HG03045 (cell line): ENCODE measurements at regions not wholly inside any gene's neighbourhood (a gene's known extent, or its start where the extent isn't known, plus 50 kb on each side); places are given as distances from the start of the nearest gene placed in this dataset.
A peak's percentile ranks its signal among the peaks of the same experiment; 100 is the strongest.
"Not testable (repeated sequence)": the region's sequence is repeated elsewhere in the genome, so short reads cannot be mapped to it uniquely, and the experiment has no call there.

ENCODE experiments used
- ATAC-seq: cut with Tn5 transposase; IDR thresholded peaks from one replicate; pipeline ENCODE4 v1.9.1; 2021; ENCODE audit warnings: mild to moderate bottlenecking, moderate library complexity; ENCODE audit not compliant: unreplicated experiment

DNA sequence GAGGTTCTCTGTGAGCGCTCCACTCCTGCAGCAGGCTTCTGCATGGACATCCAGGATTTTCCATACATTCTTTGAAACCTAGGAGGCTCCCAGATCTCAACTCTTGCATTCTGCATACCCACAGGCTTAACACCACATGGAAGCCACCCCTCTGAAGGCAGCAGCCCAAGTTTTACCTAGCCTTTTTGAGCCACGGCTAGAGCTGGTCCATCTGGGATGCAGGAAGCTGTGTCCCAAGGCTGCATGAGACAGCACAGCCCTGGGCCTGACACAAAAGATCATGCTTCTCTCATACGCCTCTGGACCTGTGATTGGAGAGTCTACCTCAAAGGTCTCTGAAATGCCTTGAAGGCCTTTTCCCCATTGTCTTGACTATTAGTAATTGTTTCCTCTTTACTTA, 53.6 kb upstream of the RPRM start:
- ATAC-seq: no peak

- not testable (repeated sequence) for ATAC-seq
These were observed 55.2 kb upstream of the RPRM start for GRCh38 chr2:153533803-153534202.

- not testable (repeated sequence) for ATAC-seq
These were observed 56.0 kb upstream of the RPRM start for GRCh38 chr2:153534590-153534989.

DNA sequence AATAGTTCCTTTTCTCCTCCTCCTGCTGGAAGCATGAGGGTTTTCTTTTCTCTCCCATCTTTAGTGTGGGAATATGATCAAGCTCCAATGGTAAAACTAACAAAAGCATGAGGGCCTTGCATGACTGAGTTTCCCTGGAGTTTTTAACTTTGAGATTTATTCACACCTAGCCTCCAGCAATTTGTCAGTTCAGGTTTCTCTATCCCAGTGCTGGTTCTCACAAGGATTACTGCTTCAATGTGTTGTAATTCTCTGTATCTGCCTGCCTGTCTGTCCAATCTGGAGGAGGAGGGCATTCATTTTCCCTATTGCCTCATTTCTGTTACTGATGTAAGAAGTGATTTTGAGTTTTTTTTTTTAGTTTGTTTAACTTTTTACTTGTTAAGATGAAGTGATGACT, 57.6 kb upstream of the RPRM start:
- no peak for ATAC-seq

DNA sequence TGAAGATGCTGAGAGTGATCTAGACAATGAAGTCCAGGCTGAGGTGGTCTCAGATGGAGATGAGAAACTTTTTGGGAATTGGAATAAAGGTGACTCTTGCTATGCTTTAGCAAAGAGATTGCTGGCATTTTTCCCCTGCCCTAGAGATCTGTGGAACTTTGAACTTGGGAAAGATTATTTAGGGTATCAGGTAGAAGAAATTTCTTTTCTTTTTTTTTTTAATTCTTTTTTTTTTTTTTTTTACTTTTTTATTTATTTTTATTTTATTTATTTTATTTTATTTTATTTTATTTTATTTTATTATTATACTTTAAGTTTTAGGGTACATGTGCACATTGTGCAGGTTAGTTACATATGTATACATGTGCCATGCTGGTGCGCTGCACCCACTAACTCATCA, 59.5 kb upstream of the RPRM start:
- ATAC-seq: not testable (repeated sequence)

DNA sequence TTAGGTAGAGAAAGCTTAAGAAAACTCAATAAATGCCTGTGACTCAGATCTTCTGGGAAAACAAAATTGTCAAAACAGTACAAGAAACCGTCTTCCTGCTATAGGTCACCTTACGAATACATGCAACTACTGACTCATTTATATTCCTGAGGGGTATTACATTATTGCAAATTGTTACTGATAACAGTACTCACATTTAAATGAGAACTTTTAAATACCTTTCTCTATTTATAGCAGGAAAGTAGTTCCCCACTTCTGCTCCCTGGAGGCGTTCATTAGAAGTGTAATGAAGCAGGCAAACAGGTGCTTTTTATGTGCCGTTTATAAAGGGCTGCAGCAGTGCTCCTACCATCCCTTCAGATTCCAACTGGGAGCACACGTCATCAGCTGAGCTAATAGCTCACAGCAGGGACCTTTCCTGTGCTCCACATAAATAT, 65.1 kb upstream of the RPRM start:
- ATAC-seq: peak; percentile 80

DNA sequence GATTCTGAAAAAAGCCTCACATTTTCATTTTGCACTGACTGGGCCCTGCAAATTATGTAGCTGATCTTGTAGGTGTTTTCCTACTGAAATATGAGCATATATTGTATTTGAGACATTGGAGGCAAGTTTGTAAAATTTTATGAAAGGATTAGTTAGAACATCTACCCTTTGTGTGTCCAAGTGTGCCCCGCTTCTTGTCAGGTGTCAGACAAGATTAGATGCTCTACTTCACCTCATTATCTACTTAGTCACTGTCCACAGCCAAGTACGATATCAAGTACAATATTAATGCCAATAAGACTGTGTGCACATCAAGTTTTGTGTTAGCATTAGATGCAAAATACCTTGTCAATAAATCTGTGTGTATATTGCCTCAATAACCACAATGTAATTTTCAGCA, 67.8 kb upstream of the RPRM start:
- ATAC-seq: no peak

DNA sequence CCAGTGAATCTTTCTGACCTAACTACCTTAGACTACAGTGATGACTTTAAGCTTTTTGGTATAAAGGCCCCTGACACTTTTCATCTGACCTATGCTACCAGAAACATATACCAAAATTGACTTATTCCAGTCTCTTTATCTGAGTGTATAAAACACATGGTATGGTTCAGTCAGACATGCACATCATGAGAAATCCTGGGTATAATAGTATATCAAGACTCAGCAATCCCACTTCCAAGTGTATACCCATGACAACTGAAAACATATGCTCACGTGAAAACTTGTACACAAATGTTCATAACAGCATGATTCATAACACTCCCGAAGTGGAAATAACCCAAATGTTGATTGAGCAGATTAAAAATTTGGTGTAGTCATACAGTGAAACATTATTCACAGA, 70.0 kb upstream of the RPRM start:
- no peak for ATAC-seq

DNA sequence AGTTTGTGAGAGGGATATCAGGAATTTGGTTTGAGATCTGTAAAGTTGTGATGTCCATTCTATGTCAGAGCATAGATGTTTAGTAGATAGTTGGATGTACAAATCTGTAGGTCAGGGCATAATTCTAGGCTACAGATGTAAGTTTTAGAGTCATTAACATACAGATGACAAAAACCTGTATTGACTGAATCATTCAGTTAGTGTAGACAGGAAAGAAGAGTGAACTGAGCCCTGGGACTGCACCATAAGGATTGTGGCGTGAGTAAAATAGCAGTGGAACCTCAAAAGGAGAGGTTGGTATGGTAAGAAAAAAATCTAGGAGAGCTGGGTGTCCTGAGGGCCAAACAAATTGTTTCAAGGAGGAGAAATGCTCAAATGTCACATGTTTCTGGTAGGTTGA, 73.1 kb upstream of the RPRM start:
- no peak for ATAC-seq

DNA sequence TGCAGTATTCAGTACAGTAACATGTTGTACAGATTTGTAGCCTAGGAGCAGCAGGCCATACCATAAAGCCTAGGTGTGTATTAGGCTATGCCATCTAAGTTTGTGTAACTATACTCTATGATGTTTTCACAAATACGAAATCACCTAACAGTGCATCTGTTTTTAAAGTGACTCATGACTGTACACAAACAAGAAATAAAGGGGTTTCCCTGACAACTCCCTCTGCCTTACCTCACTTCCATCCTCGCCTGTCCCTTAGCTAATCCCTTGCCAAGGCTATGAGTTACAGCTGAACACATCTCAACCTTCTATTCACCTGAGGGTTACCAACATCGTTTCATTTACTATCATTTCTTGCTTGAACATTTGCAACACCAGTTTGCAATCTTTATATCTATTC, 78.6 kb upstream of the RPRM start:
- ATAC-seq: no peak

GRCh38 chr2:153557714-153558113, 79.2 kb upstream of the RPRM start:
- ATAC-seq: no peak

- no peak for ATAC-seq
These were observed 79.7 kb upstream of the RPRM start for GRCh38 chr2:153558247-153558646.

GRCh38 chr2:153567367-153567766, 88.8 kb upstream of the RPRM start:
- no peak for ATAC-seq

DNA sequence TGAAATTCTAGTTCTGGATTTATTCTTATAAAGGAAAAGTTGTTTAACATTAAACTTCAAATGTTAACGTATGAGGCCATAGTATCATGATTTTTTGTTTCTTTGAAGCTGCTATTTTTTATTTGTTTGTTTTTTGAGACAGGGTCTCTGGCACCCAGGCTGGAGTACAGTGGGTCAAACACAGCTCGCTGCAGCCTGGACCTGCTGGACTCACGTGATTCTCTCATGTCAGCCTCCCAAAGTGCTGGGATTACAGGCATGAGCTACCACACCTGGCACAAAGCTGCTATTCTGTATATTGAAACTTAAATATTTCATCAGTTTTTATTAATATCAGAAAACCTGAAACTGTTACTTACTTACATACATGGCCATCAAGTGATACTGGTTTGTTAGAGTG, 89.5 kb upstream of the RPRM start:
- ATAC-seq: no peak

- no peak for ATAC-seq
These were observed 96.8 kb upstream of the RPRM start for GRCh38 chr2:153575171-153575853.

DNA sequence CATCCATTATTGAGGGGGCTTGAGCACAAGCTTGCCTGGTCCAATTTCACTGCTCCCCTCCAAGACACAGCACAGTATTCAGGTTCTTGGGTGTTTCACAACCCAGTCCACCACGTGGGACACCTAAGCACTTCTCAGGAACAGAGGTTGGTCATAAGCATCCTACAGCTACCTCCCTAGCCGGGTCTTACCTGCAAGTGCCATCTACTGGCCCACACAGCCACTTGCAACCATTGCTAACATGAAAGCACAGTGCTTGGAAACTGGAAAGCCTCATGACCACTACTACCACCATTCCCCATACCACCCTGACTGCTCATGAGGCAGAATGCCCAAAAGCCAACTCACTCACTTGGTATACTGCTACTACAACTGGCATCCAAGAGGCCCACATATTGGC, 105.7 kb upstream of the RPRM start:
- ATAC-seq: no peak

DNA sequence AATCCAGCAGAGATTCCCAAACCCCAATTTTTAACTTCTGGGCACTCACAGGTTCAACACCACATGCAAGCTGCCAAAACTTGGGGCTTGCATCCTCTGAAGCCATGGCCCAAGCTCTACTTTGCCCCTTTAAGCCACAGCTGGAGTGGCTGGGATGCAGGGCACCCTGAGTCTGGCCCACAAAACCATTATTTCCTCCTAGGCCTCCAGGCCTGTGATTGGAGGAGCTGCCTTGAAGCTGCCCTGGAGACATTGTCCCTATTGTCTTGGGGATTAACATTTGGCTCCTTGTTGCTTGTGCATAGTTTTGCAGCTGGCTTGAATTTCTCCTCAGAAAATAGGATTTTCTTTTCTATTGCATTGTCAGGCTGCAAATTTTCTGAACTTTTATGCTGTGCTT, 109.8 kb upstream of the RPRM start:
- ATAC-seq: no peak

GRCh38 chr2:153589586-153589985, 111.0 kb upstream of the RPRM start:
- ATAC-seq: no peak

DNA sequence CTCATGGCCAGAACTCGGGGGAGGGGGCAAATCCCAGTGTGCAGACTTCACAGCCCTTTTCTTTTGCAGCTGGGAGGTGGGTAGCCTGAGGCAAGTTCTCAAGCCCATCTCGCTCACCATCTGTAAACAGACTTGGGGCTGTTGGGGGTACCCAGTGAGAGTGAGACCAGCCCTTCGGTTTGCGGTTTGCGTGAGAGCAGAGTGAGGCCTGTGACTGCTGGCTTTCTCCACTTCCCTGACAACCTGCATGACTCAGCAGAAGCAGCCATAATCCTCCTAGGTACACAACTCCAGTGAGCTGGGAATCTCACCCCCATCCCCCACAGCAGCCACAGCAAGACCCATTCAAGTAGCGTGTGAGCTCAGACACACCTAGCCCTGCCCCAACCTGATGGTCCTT, 114.5 kb upstream of the RPRM start:
- not testable (repeated sequence) for ATAC-seq

DNA sequence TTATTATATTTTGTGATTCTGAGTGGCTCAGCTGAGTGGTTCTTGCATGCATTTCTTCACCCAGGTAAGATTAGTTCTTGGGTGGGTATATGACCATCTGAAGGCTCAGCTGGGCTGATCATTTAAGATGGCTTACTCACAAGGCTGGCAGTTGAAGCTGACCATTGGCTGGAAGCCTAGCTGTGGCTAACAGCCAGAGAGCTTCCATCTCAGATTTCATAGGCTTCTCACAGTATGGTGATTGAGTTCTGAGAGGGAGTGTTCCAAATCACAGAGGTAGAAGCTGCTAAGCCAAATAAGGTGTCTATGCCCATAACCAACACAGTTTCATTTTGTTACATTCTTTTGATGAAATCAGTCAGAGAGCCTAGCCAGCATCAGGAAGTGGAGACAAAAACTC, 117.4 kb upstream of the RPRM start:
- ATAC-seq: no peak

- ATAC-seq: no peak
These were observed 123.2 kb upstream of the RPRM start for GRCh38 chr2:153601812-153602211.

DNA sequence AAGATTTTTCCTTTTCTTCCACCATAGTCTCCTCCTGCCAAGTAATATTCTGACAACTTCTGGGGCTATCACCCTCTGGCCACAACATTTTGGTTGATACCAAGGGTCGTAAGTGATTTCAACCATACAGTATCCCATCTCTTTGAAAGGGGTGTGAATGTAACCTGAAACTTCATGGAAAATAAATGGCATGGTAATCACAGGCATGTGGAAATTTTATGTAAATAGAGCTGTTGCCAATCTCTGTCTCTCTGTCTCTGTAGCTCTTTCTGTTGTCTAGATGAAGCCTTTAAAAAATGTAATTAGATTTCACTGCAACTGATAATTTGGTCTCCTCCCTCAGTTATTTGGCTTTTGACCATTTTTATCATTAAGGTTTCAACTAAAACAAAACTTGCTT, 125.6 kb upstream of the RPRM start:
- ATAC-seq: no peak

DNA sequence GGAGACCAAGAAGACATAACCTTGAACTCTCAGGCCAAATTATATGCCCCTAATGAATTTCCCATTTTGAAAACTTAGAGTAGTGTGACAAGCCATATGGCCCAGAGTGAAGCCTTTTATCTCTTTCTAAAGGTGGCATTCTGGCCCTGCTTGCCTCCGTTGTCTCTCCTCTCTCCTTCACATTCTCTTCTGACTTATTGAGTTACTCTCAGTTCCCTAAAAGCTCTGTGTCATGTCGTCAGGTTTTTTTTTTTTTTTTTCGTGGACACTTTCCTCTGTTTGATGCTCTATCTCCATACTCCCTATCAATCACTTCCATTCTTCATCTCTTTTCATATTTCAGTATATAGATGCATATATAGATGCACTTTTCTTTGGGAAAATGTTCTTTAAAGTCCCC, 128.1 kb upstream of the RPRM start:
- no peak for ATAC-seq
